HCT116 (cell line): ENCODE measurements at regions not wholly inside any gene's neighbourhood (a gene's known extent, or its start where the extent isn't known, plus 50 kb on each side); places are given as distances from the start of the nearest gene placed in this dataset.

ENCODE experiments used
- ATAC-seq: fragments of 200-7000 bp; cut with Tn5 transposase; 2 replicates; pipeline ENCODE4 v1.9.1; 2020; ENCODE audit warnings: mild to moderate bottlenecking, moderate library complexity
- BruUV-seq: library from RNA; stranded (reverse); fragments of 400-500 nt; replicated peaks from 2 replicates; lab custom pipeline; 2021; lab: Mats Ljungman, UMichigan
- CTCF ChIA-PET: fragments of 300-600 bp; sonication (Branson Sonifier 250); formaldehyde crosslinking; loops from one replicate; lab custom pipeline; 2021; ENCODE audit warnings: antibody characterized with exemption; lab: Charles Lee
- POLR2A ChIA-PET: fragments of 300-600, 350-600 bp; sonication (Branson Sonifier 250); formaldehyde crosslinking; loops from one replicate; lab custom pipeline; 2021; ENCODE audit warnings: antibody characterized with exemption; lab: Charles Lee
- RAD21 ChIA-PET, 2 experiments: fragments of 300-600 bp; sonication (Branson Sonifier 250); formaldehyde crosslinking; loops; one replicate each; lab custom pipeline; 2023; ENCODE audit warnings: low total read pairs in 2 of 2; ENCODE audit not compliant: uncharacterized antibody in 2 of 2, unreplicated experiment in 2 of 2, low non-redundant PET in 1 of 2; lab: Charles Lee
- DNase-seq: peaks from one replicate; pipeline ENCODE4 v3.0.0-alpha.2; 2010; ENCODE audit warnings: low read depth, low spot score
- H2AFZ ChIP-seq: fragments of 200-600 bp; shearing (Covaris generic), sonication (generic); 2 replicates; pipeline ENCODE4 v1.6.1; 2017; ENCODE audit warnings: low read depth, mixed run types, mixed read lengths, antibody characterized with exemption, low read length; ENCODE audit not compliant: poor library complexity, severe bottlenecking
- H3K27ac ChIP-seq: 2 replicates; pipeline ENCODE4 v1.5.1; 2012; ENCODE audit warnings: low read depth, low read length
- H3K27me3 ChIP-seq: fragments of 200-600 bp; sonication (generic); 2 replicates; pipeline ENCODE4 v1.6.1; 2016; ENCODE audit warnings: mixed run types, low read length, mixed read lengths; ENCODE audit not compliant: insufficient read depth
- H3K36me3 ChIP-seq, 2 experiments: fragments of 200-500 bp in 1 of 2; fragments of 200-600 bp in 1 of 2; sonication (Bioruptor generic) in 1 of 2; sonication (generic) in 1 of 2; 2 replicates each; pipeline versions ENCODE4 v1.5.1 to v1.6.1; 2014 to 2016; ENCODE audit warnings: low read length in 2 of 2, inconsistent platforms in 1 of 2, mixed read lengths in 1 of 2, mixed run types in 1 of 2; ENCODE audit not compliant: insufficient read depth in 2 of 2, control insufficient read depth in 1 of 2
- H3K4me1 ChIP-seq, 2 experiments: fragments of 200-600 bp in 1 of 2; sonication (generic) in 1 of 2; 2 replicates each; pipeline versions ENCODE4 v1.5.1 to v1.6.1; 2012 to 2017; ENCODE audit warnings: low read length in 2 of 2, inconsistent platforms in 1 of 2, mild to moderate bottlenecking in 1 of 2, mixed read lengths in 1 of 2, mixed run types in 1 of 2, moderate library complexity in 1 of 2; ENCODE audit not compliant: insufficient read depth in 2 of 2, control insufficient read depth in 1 of 2
- H3K4me2 ChIP-seq: fragments of 200-600 bp; sonication (generic); 2 replicates; pipeline ENCODE4 v1.6.1; 2017; ENCODE audit warnings: mixed run types, low read length, mixed read lengths
- H3K4me3 ChIP-seq, 2 experiments: fragments of 200-600 bp in 1 of 2; sonication (generic) in 1 of 2; replicated peaks in 1 of 2; 2 replicates each; pipeline ENCODE4 v1.5.1; 2011 to 2016; ENCODE audit warnings: low read length in 2 of 2, control low read depth in 1 of 2, low read depth in 1 of 2, mild to moderate bottlenecking in 1 of 2, mixed read lengths in 1 of 2, mixed run types in 1 of 2
- H3K79me2 ChIP-seq: fragments of 200-600 bp; sonication (generic); 2 replicates; pipeline ENCODE4 v1.6.1; 2017; ENCODE audit warnings: mild to moderate bottlenecking, mixed run types, low read length, moderate library complexity, mixed read lengths; ENCODE audit not compliant: insufficient read depth
- H3K9ac ChIP-seq: fragments of 200-600 bp; sonication (generic); 2 replicates; pipeline ENCODE4 v1.6.1; 2016; ENCODE audit warnings: low read length, mixed read lengths
- H3K9me2 ChIP-seq: fragments of 200-600 bp; sonication (generic), shearing (Covaris generic); 2 replicates; pipeline ENCODE4 v1.6.1; 2017; ENCODE audit warnings: mixed run types, mild to moderate bottlenecking, moderate library complexity; ENCODE audit not compliant: insufficient read depth
- H3K9me3 ChIP-seq, 2 experiments: fragments of 200-500 bp in 1 of 2; fragments of 200-600 bp in 1 of 2; sonication (Bioruptor generic) in 1 of 2; sonication (generic) in 1 of 2; 2 replicates each; pipeline ENCODE4 v1.6.1; 2014 to 2017; ENCODE audit warnings: low read length in 2 of 2, mixed read lengths in 2 of 2, inconsistent platforms in 1 of 2, low read depth in 1 of 2, mild to moderate bottlenecking in 1 of 2, mixed run types in 1 of 2, moderate library complexity in 1 of 2; ENCODE audit not compliant: control insufficient read depth in 1 of 2, insufficient read depth in 1 of 2
- H4K20me1 ChIP-seq: fragments of 200-600 bp; sonication (generic), shearing (Covaris generic); 2 replicates; pipeline ENCODE4 v1.6.1; 2017; ENCODE audit warnings: mixed run types, mild to moderate bottlenecking, moderate library complexity; ENCODE audit not compliant: insufficient read depth
- CBX3 ChIP-seq: IDR thresholded peaks from 2 replicates; pipeline ENCODE4 v1.6.1; 2012; ENCODE audit warnings: low read depth
- JUND ChIP-seq: IDR thresholded peaks from 2 replicates; pipeline ENCODE4 v1.6.1; 2012
- MAX ChIP-seq: IDR thresholded peaks from 2 replicates; pipeline ENCODE4 v1.6.1; 2012
- intact Hi-C: fragments of 100-400 bp; cut with micrococcal nuclease; formaldehyde crosslinking; loops from 2 replicates; pipeline ENCODE4 v1.10.0; 2022

DNA sequence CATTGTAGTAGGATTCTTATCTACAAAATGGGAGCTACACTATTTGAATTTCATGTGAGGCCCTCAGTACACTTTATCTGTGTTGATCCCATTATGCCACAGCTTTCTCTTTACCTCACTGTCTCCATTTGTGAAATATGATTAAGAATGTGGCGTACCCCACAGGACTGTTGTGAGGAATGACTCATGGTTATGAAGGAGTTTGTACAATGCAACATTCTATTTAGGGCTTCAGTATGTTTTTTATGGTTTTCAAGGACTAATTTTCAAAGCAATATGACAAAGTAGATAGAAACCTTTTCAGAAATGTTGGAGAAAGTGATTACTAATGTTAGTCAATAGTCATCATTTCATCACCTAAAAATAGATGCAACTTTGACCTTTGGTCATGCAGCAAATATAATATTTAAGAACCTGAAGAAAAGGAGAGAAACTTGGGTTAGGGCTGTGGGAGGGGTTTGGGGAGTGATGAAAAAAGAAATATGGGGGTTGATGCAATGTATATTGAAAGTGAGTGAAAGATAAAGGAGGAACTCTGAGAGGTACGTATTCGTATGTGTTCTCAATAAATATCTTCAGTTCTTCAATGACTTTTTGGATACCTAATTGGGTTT lies 53.7 kb upstream of the PIP5K1B start:
- no peak for DNase-seq
- H3K79me2 ChIP-seq, result no peaks in the 10 kb centered on the region
- no peak for ATAC-seq
- no peak overlapping the region for H3K9ac ChIP-seq
- ChIA-PET POLR2A (no interaction called here), CTCF (no interaction called here), RAD21 (no interaction called here)
- peaks cover 3% of the 10 kb centered on the region; the same call in 1 of the 2 replicates for H3K27me3 ChIP-seq
- no peaks in the 10 kb centered on the region for H4K20me1 ChIP-seq
- H3K4me2 ChIP-seq, result no peak overlapping the region
- BruUV-seq, result no TSS peak
- no peak overlapping the region for H2AFZ ChIP-seq
- intact Hi-C loops, result no loop called here
- H3K9me2 ChIP-seq, result no peaks in the 10 kb centered on the region
- H3K4me3 ChIP-seq, result no peak overlapping the region
- H3K27ac ChIP-seq, result no peak overlapping the region
- no peaks in the 10 kb centered on the region for H3K4me1 ChIP-seq
- TF ChIP-seq MAX, result no peak
- H3K36me3 ChIP-seq, result no peaks in the 10 kb centered on the region
- no peaks in the 10 kb centered on the region for H3K9me3 ChIP-seq

DNA sequence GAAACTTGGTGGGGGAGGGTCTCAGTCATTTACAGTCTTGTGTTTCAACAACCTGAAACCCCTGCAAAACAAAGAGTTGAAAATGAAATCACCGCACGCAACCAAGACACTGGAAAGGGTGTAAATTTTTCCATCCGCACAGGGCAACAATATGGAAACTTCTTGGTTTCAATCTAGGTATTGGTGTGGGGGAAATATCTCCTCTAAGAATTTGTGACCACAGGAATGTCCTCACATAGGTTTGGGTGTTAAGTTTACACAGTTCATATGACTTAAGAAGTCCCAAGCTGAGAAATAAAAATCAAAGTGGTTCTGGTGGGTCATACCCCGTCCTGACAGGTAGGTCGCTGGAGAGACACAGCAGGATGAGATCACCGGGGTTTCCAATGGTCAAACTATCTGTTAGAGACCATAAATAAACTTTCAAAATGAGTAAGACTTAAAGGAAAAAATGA lies 51.9 kb upstream of the PIP5K1B start:
- no peaks in the 10 kb centered on the region for H3K36me3 ChIP-seq
- no peaks in the 10 kb centered on the region for H3K79me2 ChIP-seq
- DNase-seq, result no peak
- no TSS peak for BruUV-seq
- H3K27me3 ChIP-seq, result peaks cover 3% of the 10 kb centered on the region; the same call in 1 of the 2 replicates
- no peaks in the 10 kb centered on the region for H3K9me2 ChIP-seq
- ChIA-PET RAD21 (no interaction called here), POLR2A (no interaction called here), CTCF (no interaction called here)
- no peaks in the 10 kb centered on the region for H3K9me3 ChIP-seq
- no peaks in the 10 kb centered on the region for H4K20me1 ChIP-seq
- no peak overlapping the region for H3K4me3 ChIP-seq
- H3K4me1 ChIP-seq, result no peaks in the 10 kb centered on the region
- no peak overlapping the region for H3K27ac ChIP-seq
- H3K4me2 ChIP-seq, result no peak overlapping the region
- no peak overlapping the region for H3K9ac ChIP-seq
- no peak for TF ChIP-seq JUND
- TF ChIP-seq CBX3, result no peak
- ATAC-seq, result no peak
- intact Hi-C loops, result no loop called here
- H2AFZ ChIP-seq, result no peak overlapping the region
